Tibial nerve (tissue), 3 donors: ENCODE measurements at regions not wholly inside any gene's neighbourhood (a gene's known extent, or its start where the extent isn't known, plus 50 kb on each side); places are given as distances from the start of the nearest gene placed in this dataset.

Experiments
- POLR2A ChIP-seq, 2 donors: fragments of 450-650 bp; IDR thresholded peaks; one replicate each; pipeline ENCODE4 v1.6.1; 2017; ENCODE audit warnings: antibody characterized with exemption in 2 of 2, mild to moderate bottlenecking in 2 of 2, moderate library complexity in 2 of 2
- TF ChIP-seq, protein P1 (sequence below), 5 experiments: fragments of 200-600 bp in 3 of 5; fragments of 450-650 bp in 2 of 5; sonication (generic) in 3 of 5; IDR thresholded peaks; one replicate each; pipeline ENCODE4 v1.5.1; 2016 to 2019; ENCODE audit warnings: antibody characterized with exemption in 5 of 5, mild to moderate bottlenecking in 3 of 5, moderate library complexity in 2 of 5

GRCh38 chr15:66959066-66959465 lies 106.3 kb upstream of the SMAD3 start:
- TF ChIP-seq, protein P1, sequence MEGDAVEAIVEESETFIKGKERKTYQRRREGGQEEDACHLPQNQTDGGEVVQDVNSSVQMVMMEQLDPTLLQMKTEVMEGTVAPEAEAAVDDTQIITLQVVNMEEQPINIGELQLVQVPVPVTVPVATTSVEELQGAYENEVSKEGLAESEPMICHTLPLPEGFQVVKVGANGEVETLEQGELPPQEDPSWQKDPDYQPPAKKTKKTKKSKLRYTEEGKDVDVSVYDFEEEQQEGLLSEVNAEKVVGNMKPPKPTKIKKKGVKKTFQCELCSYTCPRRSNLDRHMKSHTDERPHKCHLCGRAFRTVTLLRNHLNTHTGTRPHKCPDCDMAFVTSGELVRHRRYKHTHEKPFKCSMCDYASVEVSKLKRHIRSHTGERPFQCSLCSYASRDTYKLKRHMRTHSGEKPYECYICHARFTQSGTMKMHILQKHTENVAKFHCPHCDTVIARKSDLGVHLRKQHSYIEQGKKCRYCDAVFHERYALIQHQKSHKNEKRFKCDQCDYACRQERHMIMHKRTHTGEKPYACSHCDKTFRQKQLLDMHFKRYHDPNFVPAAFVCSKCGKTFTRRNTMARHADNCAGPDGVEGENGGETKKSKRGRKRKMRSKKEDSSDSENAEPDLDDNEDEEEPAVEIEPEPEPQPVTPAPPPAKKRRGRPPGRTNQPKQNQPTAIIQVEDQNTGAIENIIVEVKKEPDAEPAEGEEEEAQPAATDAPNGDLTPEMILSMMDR (IDR thresholded peaks at IDR 0.05): no peak
- TF ChIP-seq POLR2A (IDR thresholded peaks at IDR 0.05): no peak
